ENCODE measurements at regions not wholly inside any gene's neighbourhood (a gene's known extent, or its start where the extent isn't known, plus 50 kb on each side); places are given as distances from the start of the nearest gene placed in this dataset.

GRCh38 chr1:11373895-11374747 lies 101.1 kb downstream of the UBIAD1 start:
- no peak for DNase-seq

- no peak for DNase-seq
Observed at GRCh38 chr1:11374748-11375110, 101.7 kb downstream of the UBIAD1 start.

- DNase-seq: no peak
Observed at GRCh38 chr1:11377001-11377583, 101.9 kb upstream of the DISP3 start.

- no peak for DNase-seq
Observed at GRCh38 chr1:11377954-11378353, 101.0 kb upstream of the DISP3 start.

- no peak for DNase-seq
Observed at GRCh38 chr1:11379851-11380250, 99.1 kb upstream of the DISP3 start.

GRCh38 chr1:11380500-11380899 lies 98.5 kb upstream of the DISP3 start:
- DNase-seq: no peak

- DNase-seq: no peak
Observed at GRCh38 chr1:11383553-11384169, 95.3 kb upstream of the DISP3 start.

- no peak for DNase-seq
Observed at GRCh38 chr1:11384170-11384554, 94.8 kb upstream of the DISP3 start.

- no peak for DNase-seq
Observed at GRCh38 chr1:11387829-11388228, 91.1 kb upstream of the DISP3 start.

GRCh38 chr1:11388617-11389016 lies 90.3 kb upstream of the DISP3 start:
- no peak for DNase-seq

- no peak for DNase-seq
Observed at GRCh38 chr1:11391327-11391726, 87.6 kb upstream of the DISP3 start.

GRCh38 chr1:11391886-11392285 lies 87.1 kb upstream of the DISP3 start:
- DNase-seq: no peak

- DNase-seq: no peak
Observed at GRCh38 chr1:11394592-11395245, 84.2 kb upstream of the DISP3 start.

GRCh38 chr1:11395616-11396015 lies 83.3 kb upstream of the DISP3 start:
- DNase-seq: no peak

GRCh38 chr1:11397151-11397901 lies 81.6 kb upstream of the DISP3 start:
- no peak for DNase-seq

GRCh38 chr1:11399250-11399649 lies 79.7 kb upstream of the DISP3 start:
- DNase-seq: no peak

- no peak for DNase-seq
Observed at GRCh38 chr1:11400155-11400554, 78.8 kb upstream of the DISP3 start.

- DNase-seq: no peak
Observed at GRCh38 chr1:11400567-11400966, 78.4 kb upstream of the DISP3 start.

- DNase-seq: no peak
Observed at GRCh38 chr1:11406845-11407244, 72.1 kb upstream of the DISP3 start.

- DNase-seq: peak; percentile 14
Observed at GRCh38 chr1:11407301-11407994, 71.5 kb upstream of the DISP3 start.

GRCh38 chr1:11412141-11412540 lies 66.8 kb upstream of the DISP3 start:
- DNase-seq: no peak

GRCh38 chr1:11413986-11414391 lies 65.0 kb upstream of the DISP3 start:
- DNase-seq: no peak

Measured in CD4-positive, alpha-beta T cell treated with Interleukin-21 for 1 hour (primary cell).